ENCODE measurements at regions not wholly inside any gene's neighbourhood (a gene's known extent, or its start where the extent isn't known, plus 50 kb on each side); places are given as distances from the start of the nearest gene placed in this dataset.

GRCh38 chr2:67085146-67085545 lies 312.0 kb upstream of the ETAA1 start:
- TF ChIP-seq ARNT (IDR thresholded peaks at IDR 0.05) (no peak), SP1 (IDR thresholded peaks at IDR 0.05) (no peak), NFRKB (IDR thresholded peaks at IDR 0.05) (no peak), FOXA1 (IDR thresholded peaks at IDR 0.05) (no peak)

Data from HEK293T (cell line).